ENCODE measurements at regions not wholly inside any gene's neighbourhood (a gene's known extent, or its start where the extent isn't known, plus 50 kb on each side); places are given as distances from the start of the nearest gene placed in this dataset.

- H3K4me3 ChIP-seq (ENCODE audit: low read depth, low read length), result no peak overlapping the region
- TF ChIP-seq, protein P1, sequence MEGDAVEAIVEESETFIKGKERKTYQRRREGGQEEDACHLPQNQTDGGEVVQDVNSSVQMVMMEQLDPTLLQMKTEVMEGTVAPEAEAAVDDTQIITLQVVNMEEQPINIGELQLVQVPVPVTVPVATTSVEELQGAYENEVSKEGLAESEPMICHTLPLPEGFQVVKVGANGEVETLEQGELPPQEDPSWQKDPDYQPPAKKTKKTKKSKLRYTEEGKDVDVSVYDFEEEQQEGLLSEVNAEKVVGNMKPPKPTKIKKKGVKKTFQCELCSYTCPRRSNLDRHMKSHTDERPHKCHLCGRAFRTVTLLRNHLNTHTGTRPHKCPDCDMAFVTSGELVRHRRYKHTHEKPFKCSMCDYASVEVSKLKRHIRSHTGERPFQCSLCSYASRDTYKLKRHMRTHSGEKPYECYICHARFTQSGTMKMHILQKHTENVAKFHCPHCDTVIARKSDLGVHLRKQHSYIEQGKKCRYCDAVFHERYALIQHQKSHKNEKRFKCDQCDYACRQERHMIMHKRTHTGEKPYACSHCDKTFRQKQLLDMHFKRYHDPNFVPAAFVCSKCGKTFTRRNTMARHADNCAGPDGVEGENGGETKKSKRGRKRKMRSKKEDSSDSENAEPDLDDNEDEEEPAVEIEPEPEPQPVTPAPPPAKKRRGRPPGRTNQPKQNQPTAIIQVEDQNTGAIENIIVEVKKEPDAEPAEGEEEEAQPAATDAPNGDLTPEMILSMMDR (IDR thresholded peaks at IDR 0.05; ENCODE audit: insufficient read depth, low read depth, low read length), result no peak
- DNase-seq (ENCODE audit: low read depth), result no peak
Observed at GRCh38 chr2:117409443-117409842, 405.0 kb upstream of the DDX18 start.

DNA sequence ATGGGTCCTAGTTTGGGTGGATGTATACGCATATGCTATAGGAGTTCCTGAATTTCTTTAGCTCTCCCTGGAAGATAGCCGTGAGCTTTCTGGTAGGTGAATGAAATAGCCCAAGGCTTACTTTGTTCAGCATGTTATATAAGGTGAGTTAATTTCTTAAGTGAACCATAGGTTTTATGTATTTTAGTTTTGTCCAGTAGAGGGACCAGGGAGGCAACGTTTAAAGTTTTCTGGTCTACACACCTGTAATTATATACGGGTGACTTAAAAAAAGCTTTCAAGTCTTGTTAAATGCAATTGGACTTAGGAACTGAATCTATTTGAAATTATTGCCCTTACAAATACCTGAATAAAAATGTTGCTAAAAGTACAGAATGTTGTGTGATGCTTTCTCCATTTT, 402.5 kb upstream of the DDX18 start:
- TF ChIP-seq, protein P1 (IDR thresholded peaks at IDR 0.05; ENCODE audit: insufficient read depth, low read depth, low read length), result no peak
- no peak overlapping the region for H3K4me3 ChIP-seq (ENCODE audit: low read depth, low read length)
- DNase-seq (ENCODE audit: low read depth), result no peak

- H3K4me3 ChIP-seq (ENCODE audit: low read depth, low read length), result no peak overlapping the region
- DNase-seq (ENCODE audit: low read depth), result no peak
- TF ChIP-seq, protein P1 (IDR thresholded peaks at IDR 0.05; ENCODE audit: insufficient read depth, low read depth, low read length), result no peak
Observed at GRCh38 chr2:117432746-117433145, 381.7 kb upstream of the DDX18 start.

DNA sequence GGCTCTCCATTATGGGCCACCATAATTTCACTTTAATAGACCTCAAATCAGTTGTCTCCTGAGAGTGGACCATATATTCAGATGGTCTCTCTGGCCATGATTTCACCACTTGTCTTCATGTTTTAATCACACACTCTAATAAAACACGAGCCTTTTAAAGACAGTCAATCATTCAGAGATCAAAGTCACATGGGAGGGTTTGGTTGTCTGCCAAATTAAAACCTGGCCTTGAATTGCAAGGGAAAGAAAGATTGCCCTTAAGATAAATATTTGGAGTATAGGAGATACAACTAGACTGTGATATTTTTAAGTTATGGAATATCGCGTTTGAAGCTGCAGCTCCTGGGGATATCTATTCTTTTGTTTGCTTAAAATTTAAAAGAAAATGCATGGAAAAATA, 377.8 kb upstream of the DDX18 start:
- no peak overlapping the region for H3K4me3 ChIP-seq (ENCODE audit: low read depth, low read length)
- TF ChIP-seq, protein P1 (IDR thresholded peaks at IDR 0.05; ENCODE audit: insufficient read depth, low read depth, low read length), result no peak
- DNase-seq (ENCODE audit: low read depth), result no peak

GRCh38 chr2:117470311-117471095, 344.0 kb upstream of the DDX18 start:
- TF ChIP-seq, protein P1 (IDR thresholded peaks at IDR 0.05; ENCODE audit: insufficient read depth, low read depth, low read length), result no peak
- no peak for DNase-seq (ENCODE audit: low read depth)
- no peak overlapping the region for H3K4me3 ChIP-seq (ENCODE audit: low read depth, low read length)

DNA sequence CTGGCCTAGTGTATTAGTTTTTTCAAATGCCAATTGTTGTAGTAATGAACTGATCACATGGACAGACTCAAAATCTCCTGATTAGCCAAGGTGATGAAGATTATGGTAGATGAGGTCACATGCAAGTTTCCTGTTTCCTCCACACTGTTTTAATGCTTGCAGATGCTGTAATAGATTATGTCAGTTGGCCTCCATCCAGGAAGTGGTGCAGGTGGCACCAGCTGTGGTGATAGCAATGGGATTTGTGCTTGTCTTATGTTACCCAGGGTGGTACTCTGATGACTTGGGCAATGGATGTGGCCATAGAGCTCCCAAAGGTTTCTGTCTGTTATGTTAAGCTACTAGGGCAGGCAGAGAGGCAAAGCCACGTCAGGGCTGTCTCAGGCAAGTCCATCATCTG, 332.9 kb upstream of the DDX18 start:
- no peak for DNase-seq (ENCODE audit: low read depth)
- H3K4me3 ChIP-seq (ENCODE audit: low read depth, low read length), result no peak overlapping the region
- TF ChIP-seq, protein P1 (IDR thresholded peaks at IDR 0.05; ENCODE audit: insufficient read depth, low read depth, low read length), result no peak

- DNase-seq (ENCODE audit: low read depth), result no peak
- TF ChIP-seq, protein P1 (IDR thresholded peaks at IDR 0.05; ENCODE audit: insufficient read depth, low read depth, low read length), result no peak
- no peak overlapping the region for H3K4me3 ChIP-seq (ENCODE audit: low read depth, low read length)
Observed at GRCh38 chr2:117485588-117485987, 328.9 kb upstream of the DDX18 start.
